CD14-positive monocyte (primary cell): ENCODE measurements at regions not wholly inside any gene's neighbourhood (a gene's known extent, or its start where the extent isn't known, plus 50 kb on each side); places are given as distances from the start of the nearest gene placed in this dataset.

Source experiments
- DNase-seq, 3 donors: peaks; one replicate each; pipeline ENCODE4 v3.0.0-alpha.2; 2011 to 2022
- H2AFZ ChIP-seq: 2 replicates; pipeline ENCODE4 v1.6.0; 2012; ENCODE audit warnings: mild to moderate bottlenecking, low read depth, low read length, inconsistent platforms; ENCODE audit not compliant: insufficient read depth, poor library complexity, severe bottlenecking
- H3K27ac ChIP-seq, 2 donors: 1 replicate in 1 of 2; 2 replicates in 1 of 2; pipeline ENCODE4 v1.5.1; 2012 to 2013; ENCODE audit warnings: low read length in 2 of 2, control low read depth in 1 of 2, inconsistent platforms in 1 of 2, low read depth in 1 of 2, mild to moderate bottlenecking in 1 of 2
- H3K27me3 ChIP-seq, 2 donors: one replicate each; pipeline versions ENCODE4 v1.6.0 to v1.6.1; 2011 to 2013; ENCODE audit warnings: low read length in 2 of 2; ENCODE audit not compliant: control insufficient read depth in 2 of 2, insufficient read depth in 2 of 2
- H3K36me3 ChIP-seq, 2 donors: replicated peaks in 1 of 2; 1 replicate in 1 of 2; 2 replicates in 1 of 2; pipeline versions ENCODE4 v1.5.1 to v1.6.1; 2012 to 2013; ENCODE audit warnings: low read length in 2 of 2, control low read depth in 1 of 2, inconsistent platforms in 1 of 2, mild to moderate bottlenecking in 1 of 2; ENCODE audit not compliant: insufficient read depth in 2 of 2, control insufficient read depth in 1 of 2
- H3K4me1 ChIP-seq, 2 donors: 1 replicate in 1 of 2; 2 replicates in 1 of 2; pipeline versions ENCODE4 v1.5.1 to v1.6.1; 2012 to 2013; ENCODE audit warnings: low read length in 2 of 2, control low read depth in 1 of 2, inconsistent platforms in 1 of 2, mild to moderate bottlenecking in 1 of 2, moderate library complexity in 1 of 2; ENCODE audit not compliant: insufficient read depth in 2 of 2, control insufficient read depth in 1 of 2
- H3K4me2 ChIP-seq: replicated peaks from 2 replicates; pipeline ENCODE3; 2012; ENCODE audit warnings: low read length, moderate library complexity, mild to moderate bottlenecking; ENCODE audit not compliant: poor library complexity, severe bottlenecking; ENCODE audit errors: extremely low read depth
- H3K4me3 ChIP-seq, 3 experiments: fragments of 200-600 bp in 1 of 3; sonication (generic) in 1 of 3; replicated peaks in 1 of 3; 1 replicate in 2 of 3; 2 replicates in 1 of 3; pipeline ENCODE4 v1.5.1; 2011 to 2013; ENCODE audit warnings: low read length in 3 of 3, mild to moderate bottlenecking in 3 of 3, control low read depth in 2 of 3, low read depth in 2 of 3, inconsistent platforms in 1 of 3, moderate library complexity in 1 of 3
- H3K79me2 ChIP-seq: 2 replicates; pipeline ENCODE4 v1.6.0; 2012; ENCODE audit warnings: mild to moderate bottlenecking, control low read depth, inconsistent platforms, low read length, moderate library complexity; ENCODE audit not compliant: insufficient read depth
- H3K9ac ChIP-seq: 2 replicates; pipeline ENCODE4 v1.6.0; 2017; ENCODE audit warnings: low read length, mild to moderate bottlenecking; ENCODE audit not compliant: insufficient read depth, poor library complexity, severe bottlenecking
- H3K9me3 ChIP-seq, 2 donors: replicated peaks in 1 of 2; 1 replicate in 1 of 2; 2 replicates in 1 of 2; pipeline versions ENCODE4 v1.5.1 to v1.6.1; 2012 to 2013; ENCODE audit warnings: low read length in 2 of 2, control low read depth in 1 of 2; ENCODE audit not compliant: control insufficient read depth in 1 of 2, insufficient read depth in 1 of 2
- H4K20me1 ChIP-seq: 2 replicates; pipeline ENCODE4 v1.6.0; 2012; ENCODE audit warnings: mild to moderate bottlenecking, low read length, control low read depth, moderate library complexity; ENCODE audit not compliant: insufficient read depth
- H3K27ac Mint-ChIP-seq, 7 donors: one replicate each; pipeline ENCODE4 v1.8.0; 2020; ENCODE audit warnings: mild to moderate bottlenecking in 7 of 7, mixed read lengths in 7 of 7, moderate library complexity in 6 of 7, inconsistent platforms in 2 of 7
- H3K27me3 Mint-ChIP-seq, 3 donors: one replicate each; pipeline ENCODE4 v1.8.0; 2021 to 2022; ENCODE audit warnings: low read depth in 3 of 3, mild to moderate bottlenecking in 3 of 3, mixed read lengths in 3 of 3, moderate library complexity in 3 of 3, inconsistent platforms in 1 of 3
- H3K36me3 Mint-ChIP-seq, 2 donors: one replicate each; pipeline ENCODE4 v1.8.0; 2020; ENCODE audit warnings: mixed read lengths in 2 of 2, inconsistent platforms in 1 of 2, mild to moderate bottlenecking in 1 of 2
- H3K4me1 Mint-ChIP-seq: one replicate; pipeline ENCODE4 v1.8.0; 2020; ENCODE audit warnings: mild to moderate bottlenecking, mixed read lengths
- H3K4me3 Mint-ChIP-seq, 2 donors: one replicate each; pipeline ENCODE4 v1.8.0; 2020; ENCODE audit warnings: mild to moderate bottlenecking in 2 of 2, mixed read lengths in 2 of 2, moderate library complexity in 1 of 2
- H3K9me3 Mint-ChIP-seq, 7 donors: one replicate each; pipeline ENCODE4 v1.8.0; 2020 to 2022; ENCODE audit warnings: mixed read lengths in 7 of 7, mild to moderate bottlenecking in 6 of 7, moderate library complexity in 6 of 7, inconsistent platforms in 2 of 7
- CTCF ChIP-seq: fragments of 200-600 bp; IDR thresholded peaks from one replicate; pipeline ENCODE4 v1.8.0; 2022; ENCODE audit warnings: antibody characterized with exemption, mild to moderate bottlenecking
- intact Hi-C, 2 donors: fragments of 100-400 bp; cut with micrococcal nuclease; formaldehyde crosslinking; loops; one replicate each; pipeline versions ENCODE4 v1.15.0 to v1.15.1; 2023

DNA sequence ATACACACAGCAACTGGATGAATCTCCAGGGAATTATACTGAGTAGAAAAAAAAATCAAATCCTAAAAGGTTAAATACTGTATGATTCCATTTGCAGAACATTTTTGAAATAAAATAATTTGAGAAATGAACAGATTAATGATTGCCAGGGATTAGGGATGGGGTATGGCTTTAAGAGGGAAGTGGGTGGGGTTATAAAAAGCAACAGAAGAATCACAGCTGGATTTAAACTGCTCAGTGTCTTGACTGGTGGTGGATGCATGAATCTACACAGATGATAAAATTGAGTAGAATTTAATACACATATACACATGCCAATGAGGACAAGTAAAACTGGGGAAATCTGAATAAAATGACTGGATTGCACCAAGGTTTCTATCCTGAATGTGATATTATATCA lies 79.7 kb upstream of the GOLGA8B start:
- Histone ChIP-seq H3K27ac (no peak overlapping the region), H4K20me1 (no peaks in the 10 kb centered on the region), H2AFZ (no peak overlapping the region), H3K4me1 (no peaks in the 10 kb centered on the region), H3K79me2 (no peaks in the 10 kb centered on the region), H3K27me3 (no peaks in the 10 kb centered on the region), H3K4me3 (no peak overlapping the region), H3K9ac (no peak overlapping the region), H3K4me2 (no peak overlapping the region), H3K36me3 (no peaks in the 10 kb centered on the region), H3K9me3 (no peaks in the 10 kb centered on the region)
- Mint-ChIP-seq H3K36me3 (no peaks in the 10 kb centered on the region), H3K27ac (no peak overlapping the region), H3K4me3 (no peak overlapping the region), H3K4me1 (no peaks in the 10 kb centered on the region), H3K27me3 (peaks cover 0 to 2% (median 0%) of the 10 kb centered on the region in 3 donors), H3K9me3 (peaks cover 0 to 5% (median 0%) of the 10 kb centered on the region in 7 donors)
- intact Hi-C loops: no loop called here
- no peak for TF ChIP-seq CTCF
- DNase-seq: no peak

- Histone ChIP-seq H3K9ac (no peak overlapping the region), H3K79me2 (no peaks in the 10 kb centered on the region), H3K36me3 (no peaks in the 10 kb centered on the region), H4K20me1 (no peaks in the 10 kb centered on the region), H3K4me1 (no peaks in the 10 kb centered on the region), H2AFZ (no peak overlapping the region), H3K4me2 (no peak overlapping the region), H3K4me3 (no peak overlapping the region), H3K27ac (no peak overlapping the region), H3K9me3 (no peaks in the 10 kb centered on the region), H3K27me3 (no peaks in the 10 kb centered on the region)
- intact Hi-C loops: no loop called here
- Mint-ChIP-seq H3K4me3 (no peak overlapping the region), H3K27me3 (no peaks in the 10 kb centered on the region), H3K9me3 (peaks cover 0 to 5% (median 2%) of the 10 kb centered on the region in 7 donors), H3K36me3 (no peaks in the 10 kb centered on the region), H3K27ac (no peak overlapping the region), H3K4me1 (no peaks in the 10 kb centered on the region)
- no peak for TF ChIP-seq CTCF
- no peak for DNase-seq
Measured at GRCh38 chr15:34659056-34659455, 75.6 kb upstream of the GOLGA8B start.
